HG03342 (cell line): ENCODE measurements at regions not wholly inside any gene's neighbourhood (a gene's known extent, or its start where the extent isn't known, plus 50 kb on each side); places are given as distances from the start of the nearest gene placed in this dataset.

Experiments used
- ATAC-seq: cut with Tn5 transposase; IDR thresholded peaks from one replicate; pipeline ENCODE4 v1.9.1; 2021; ENCODE audit warnings: mild to moderate bottlenecking, moderate library complexity; ENCODE audit not compliant: unreplicated experiment

GRCh38 chr10:131442271-131442670 lies 130.8 kb upstream of the TCERG1L start:
- ATAC-seq: no peak

- ATAC-seq: no peak
Measured at GRCh38 chr10:131444286-131444685, 132.8 kb upstream of the TCERG1L start.

GRCh38 chr10:131444862-131445461 lies 133.4 kb upstream of the TCERG1L start:
- no peak for ATAC-seq

GRCh38 chr10:131445623-131446022 lies 134.1 kb upstream of the TCERG1L start:
- ATAC-seq: no peak

- ATAC-seq: no peak
Measured at GRCh38 chr10:131446171-131446570, 134.7 kb upstream of the TCERG1L start.

- no peak for ATAC-seq
Measured at GRCh38 chr10:131448171-131448570, 136.7 kb upstream of the TCERG1L start.

- ATAC-seq: no peak
Measured at GRCh38 chr10:131448883-131449282, 137.4 kb upstream of the TCERG1L start.

- no peak for ATAC-seq
Measured at GRCh38 chr10:131450216-131450765, 138.8 kb upstream of the TCERG1L start.

GRCh38 chr10:131451407-131452015 lies 140.0 kb upstream of the TCERG1L start:
- ATAC-seq: no peak

- ATAC-seq: no peak
Measured at GRCh38 chr10:131452926-131453720, 141.6 kb upstream of the TCERG1L start.

GRCh38 chr10:131453721-131454634 lies 142.5 kb upstream of the TCERG1L start:
- no peak for ATAC-seq

- ATAC-seq: no peak
Measured at GRCh38 chr10:131456411-131456810, 144.9 kb upstream of the TCERG1L start.

GRCh38 chr10:131461093-131461492 lies 149.6 kb upstream of the TCERG1L start:
- no peak for ATAC-seq

GRCh38 chr10:131464789-131465188 lies 153.3 kb upstream of the TCERG1L start:
- ATAC-seq: no peak

- no peak for ATAC-seq
Measured at GRCh38 chr10:131469551-131469950, 158.0 kb upstream of the TCERG1L start.

GRCh38 chr10:131473645-131474044 lies 162.1 kb upstream of the TCERG1L start:
- no peak for ATAC-seq

- no peak for ATAC-seq
Measured at GRCh38 chr10:131474416-131474815, 162.9 kb upstream of the TCERG1L start.

- ATAC-seq: no peak
Measured at GRCh38 chr10:131475043-131475442, 163.5 kb upstream of the TCERG1L start.

- no peak for ATAC-seq
Measured at GRCh38 chr10:131475803-131476202, 164.3 kb upstream of the TCERG1L start.

GRCh38 chr10:131477457-131478121 lies 166.1 kb upstream of the TCERG1L start:
- ATAC-seq: no peak
